ENCODE measurements at regions not wholly inside any gene's neighbourhood (a gene's known extent, or its start where the extent isn't known, plus 50 kb on each side); places are given as distances from the start of the nearest gene placed in this dataset.

- no peak for TF ChIP-seq POLR2AphosphoS5 (IDR thresholded peaks at IDR 0.05; ENCODE audit: low read depth, low read length)
- TF ChIP-seq TAF1 (IDR thresholded peaks at IDR 0.05; ENCODE audit: borderline replicate concordance, low read depth, low read length), result no peak
- TF ChIP-seq POLR2A (IDR thresholded peaks at IDR 0.05; ENCODE audit: low read depth, low read length), result no peak
Observed at GRCh38 chr7:106178593-106179134, 66.6 kb upstream of the SYPL1 start.

Measured in GM12892 (cell line).